ENCODE measurements at regions not wholly inside any gene's neighbourhood (a gene's known extent, or its start where the extent isn't known, plus 50 kb on each side); places are given as distances from the start of the nearest gene placed in this dataset.

DNA sequence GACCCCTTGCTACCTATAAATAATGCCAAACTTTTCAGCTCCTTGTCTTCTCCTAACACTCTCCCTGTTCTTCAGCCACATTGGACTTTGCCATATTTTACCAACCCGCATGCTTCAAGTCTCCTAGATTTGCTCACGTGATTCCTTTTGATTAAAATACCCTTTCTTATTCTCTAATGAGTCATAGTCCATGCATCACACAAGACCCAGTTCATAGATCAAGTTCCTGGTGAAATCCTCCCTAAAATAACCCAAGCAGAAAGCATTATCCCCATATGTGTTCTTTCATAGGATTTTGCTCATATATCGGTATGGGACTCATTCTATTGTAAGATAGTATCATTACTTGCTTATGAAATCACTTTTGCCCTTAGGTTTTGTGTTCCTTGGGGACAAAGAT lies 108.9 kb upstream of the STXBP5 start:
- DNase-seq: no peak

DNA sequence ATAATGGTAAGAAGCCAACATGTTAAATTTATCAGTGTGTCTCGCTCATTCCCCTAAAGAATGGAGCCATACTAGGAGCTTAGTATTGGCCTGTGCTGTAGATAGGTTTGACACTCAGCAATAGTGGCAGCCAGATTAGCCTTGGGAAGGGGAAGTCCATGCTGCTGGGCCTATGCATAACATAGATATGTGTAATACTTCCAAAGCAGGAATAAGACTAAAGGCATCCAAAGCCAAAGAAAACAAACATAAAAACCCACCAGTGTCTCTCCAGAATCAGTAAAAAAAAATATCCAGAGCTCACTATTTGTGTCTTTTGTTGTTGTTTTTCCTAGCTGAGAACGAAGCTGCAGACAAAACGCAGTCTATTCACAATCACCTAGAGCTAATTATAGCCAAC lies 104.2 kb upstream of the STXBP5 start:
- no peak for DNase-seq

DNA sequence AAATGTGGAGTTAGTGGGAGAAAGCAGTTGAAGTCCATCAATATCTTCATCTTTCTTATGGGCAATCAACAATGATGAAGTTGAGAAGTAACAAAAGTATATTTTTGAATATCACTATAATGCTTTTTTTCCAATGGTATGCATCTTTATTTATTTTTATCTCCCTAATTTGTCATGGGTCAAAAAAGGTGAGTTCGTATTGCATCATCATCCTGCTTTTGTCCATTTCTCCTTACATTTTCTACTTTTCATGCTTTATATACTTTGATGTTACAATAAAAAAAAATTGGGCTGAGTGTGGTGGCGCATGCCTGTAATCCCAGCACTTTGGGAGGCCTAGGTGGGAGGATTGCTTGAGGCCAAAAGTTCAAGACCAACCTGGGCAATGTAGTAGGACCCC lies 101.2 kb upstream of the STXBP5 start:
- DNase-seq: no peak

DNA sequence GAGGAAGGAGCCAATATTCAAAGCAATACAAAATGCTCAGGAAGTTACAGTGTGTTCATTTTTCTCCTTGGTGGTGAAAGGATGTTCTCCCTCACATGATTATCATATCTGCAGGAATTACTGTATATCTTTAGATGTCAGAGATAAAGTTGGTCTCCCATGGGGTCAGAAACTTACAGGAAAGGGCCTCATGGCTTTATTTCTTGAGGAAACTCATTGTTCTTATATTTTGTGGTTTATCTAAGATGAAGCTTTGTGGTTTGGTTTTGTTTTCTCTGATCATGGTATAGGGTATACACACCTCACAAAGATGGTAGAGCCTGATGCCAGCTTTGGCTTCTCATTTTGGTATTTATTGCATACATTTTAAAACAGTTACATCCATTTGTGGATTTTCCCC lies 100.5 kb upstream of the STXBP5 start:
- DNase-seq: no peak

DNA sequence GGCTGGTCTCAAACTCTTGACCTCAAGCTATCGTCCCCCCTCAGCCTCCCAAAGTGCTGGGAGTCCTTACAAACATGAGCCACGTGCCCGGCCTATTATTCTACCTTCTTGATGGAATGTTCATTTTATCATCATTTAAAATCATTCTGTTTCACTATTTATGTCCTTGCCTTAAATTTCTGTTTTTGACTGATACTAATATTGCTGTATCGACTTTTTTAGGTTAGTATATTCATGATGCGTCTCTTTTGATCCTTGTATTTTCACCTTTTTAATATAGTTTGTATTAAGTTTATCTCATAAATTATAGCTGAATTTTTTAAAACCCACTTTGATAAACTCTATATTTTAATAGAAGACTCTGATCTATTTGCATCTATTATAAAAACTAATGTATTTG lies 98.4 kb upstream of the STXBP5 start:
- DNase-seq: no peak

DNA sequence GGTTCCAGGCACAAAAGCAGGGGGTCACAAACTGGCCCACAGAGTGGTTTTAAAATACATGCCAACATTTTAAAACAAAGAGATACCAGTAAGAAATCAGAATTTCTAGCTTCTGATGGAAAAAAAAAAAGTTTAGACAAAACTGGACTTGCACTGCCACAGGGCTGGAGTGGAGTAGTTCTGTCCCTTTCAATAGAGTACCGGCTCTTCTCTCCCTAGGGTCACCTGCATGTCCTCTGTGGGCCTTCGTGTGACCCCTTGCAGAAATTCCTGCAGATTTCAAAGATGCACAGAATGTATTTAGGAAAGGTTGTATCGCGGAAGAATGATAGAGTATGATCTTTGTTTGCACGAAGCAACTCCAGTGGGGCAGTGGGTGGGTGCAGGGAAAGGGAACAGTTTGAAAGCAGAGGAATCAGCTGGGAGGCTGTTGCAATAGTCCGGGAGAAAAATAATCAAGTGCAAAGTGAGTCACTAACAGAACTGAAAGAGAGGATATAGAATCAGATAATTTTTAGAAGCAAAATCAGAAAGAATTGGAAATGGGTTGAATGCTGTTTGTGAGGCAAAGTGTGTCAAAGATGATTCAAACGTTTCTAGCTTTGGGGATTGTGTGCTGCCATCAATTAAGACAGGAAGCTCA lies 97.3 kb upstream of the STXBP5 start:
- DNase-seq: peak; percentile 73

DNA sequence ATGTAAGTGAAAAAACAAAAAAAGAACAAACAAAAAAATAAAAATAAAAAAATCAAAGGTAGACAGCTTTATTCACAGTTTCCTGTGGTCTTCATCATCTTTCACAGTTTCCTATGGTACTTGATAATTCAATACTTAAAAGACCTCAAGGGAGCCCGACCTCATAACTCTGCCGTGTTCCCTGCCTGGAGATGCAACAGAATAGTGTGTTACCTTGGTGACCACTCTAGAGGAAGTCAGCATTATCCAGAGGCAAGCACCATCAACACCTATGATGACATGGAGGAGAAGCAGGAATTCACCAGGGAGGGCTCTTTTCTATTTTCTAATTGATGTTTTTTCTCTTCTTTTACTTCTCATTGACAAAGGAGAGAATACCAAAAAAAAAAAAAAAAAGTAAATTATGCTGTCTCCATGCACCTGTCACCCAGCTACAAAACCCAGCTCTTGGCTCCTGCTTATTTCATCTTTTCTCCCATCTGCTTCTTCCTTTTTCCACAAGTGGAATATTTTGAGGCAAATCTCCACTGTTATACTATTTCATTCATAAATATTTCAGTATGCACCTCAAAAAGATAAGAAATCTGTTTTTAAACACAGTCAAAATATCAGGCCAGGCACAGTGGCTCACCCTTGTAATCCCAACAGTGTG lies 95.8 kb upstream of the STXBP5 start:
- no peak for DNase-seq

DNA sequence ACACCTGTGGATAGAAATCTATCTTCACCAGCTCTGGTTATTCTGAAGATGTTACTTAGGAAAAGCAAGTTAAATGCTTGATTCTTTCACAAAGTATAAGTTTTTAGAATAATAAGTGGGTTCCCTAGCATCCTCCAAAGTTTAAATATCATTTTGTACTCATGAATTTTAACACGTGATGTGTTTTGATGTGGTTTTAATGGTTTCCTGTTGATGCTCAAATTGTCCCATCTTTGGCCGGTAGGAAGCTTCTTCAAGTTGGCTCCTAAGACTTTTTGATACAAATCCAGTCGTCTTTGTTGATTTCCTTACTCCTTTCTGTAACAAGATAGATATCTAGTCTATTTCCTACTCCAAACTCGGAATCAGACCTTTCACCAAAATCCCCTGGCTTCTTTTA lies 94.5 kb upstream of the STXBP5 start:
- DNase-seq: no peak

DNA sequence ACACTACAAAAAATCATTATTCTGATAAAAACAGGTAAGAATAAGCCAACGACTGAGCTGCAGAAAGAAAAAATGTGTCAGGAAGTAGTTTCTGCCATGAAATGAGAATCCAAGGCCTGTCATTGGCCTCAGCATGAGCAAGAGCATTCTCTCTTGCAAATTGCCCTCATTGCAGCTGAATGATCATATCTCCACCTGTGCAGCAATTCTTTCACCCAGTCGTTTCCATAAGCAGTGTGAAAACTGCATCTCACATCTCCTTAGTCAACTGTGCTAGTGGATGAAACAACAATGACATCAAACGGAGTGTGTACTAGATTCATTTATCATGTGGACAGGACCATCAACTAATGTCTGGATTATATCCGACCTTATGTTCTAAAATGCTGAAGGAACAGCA lies 88.2 kb upstream of the STXBP5 start:
- DNase-seq: no peak

DNA sequence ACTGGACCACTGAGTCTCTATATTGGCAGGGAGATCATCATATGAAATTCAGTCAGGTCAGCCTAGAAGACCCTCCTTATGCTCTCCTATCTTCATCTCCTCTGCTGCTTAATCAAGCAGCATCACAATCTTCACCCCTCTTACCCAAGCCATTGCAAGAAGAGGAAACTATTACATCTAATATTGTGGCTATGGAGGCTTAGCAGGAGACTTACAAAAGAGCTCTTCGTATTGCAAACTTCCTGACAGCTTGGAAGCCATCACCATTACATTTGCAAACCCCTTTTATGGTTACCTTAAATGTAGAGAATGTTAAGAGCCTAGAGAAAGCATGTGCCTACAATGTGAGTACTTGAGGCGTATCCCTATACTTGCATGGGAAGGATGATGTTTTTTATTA lies 87.2 kb upstream of the STXBP5 start:
- no peak for DNase-seq

DNA sequence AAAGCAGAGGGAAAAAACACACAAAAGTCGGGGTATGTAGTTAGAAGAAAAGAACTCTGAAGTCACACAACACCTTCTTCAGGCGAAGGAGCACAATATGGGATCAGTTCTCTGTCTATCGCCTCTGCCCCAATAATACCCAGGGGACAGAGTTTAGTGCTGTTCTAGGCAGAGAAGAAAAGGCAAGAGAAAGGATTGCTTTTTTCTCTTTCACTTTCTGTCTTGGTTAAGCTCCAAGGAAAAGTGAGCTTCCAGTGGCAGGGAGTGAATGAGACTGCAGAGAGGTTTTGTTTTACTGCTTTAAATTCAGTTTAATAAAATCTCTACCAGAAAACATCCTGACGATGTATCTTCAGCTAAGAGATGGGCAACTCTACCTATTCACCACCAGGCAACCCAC lies 86.6 kb upstream of the STXBP5 start:
- peak; percentile 11 for DNase-seq

DNA sequence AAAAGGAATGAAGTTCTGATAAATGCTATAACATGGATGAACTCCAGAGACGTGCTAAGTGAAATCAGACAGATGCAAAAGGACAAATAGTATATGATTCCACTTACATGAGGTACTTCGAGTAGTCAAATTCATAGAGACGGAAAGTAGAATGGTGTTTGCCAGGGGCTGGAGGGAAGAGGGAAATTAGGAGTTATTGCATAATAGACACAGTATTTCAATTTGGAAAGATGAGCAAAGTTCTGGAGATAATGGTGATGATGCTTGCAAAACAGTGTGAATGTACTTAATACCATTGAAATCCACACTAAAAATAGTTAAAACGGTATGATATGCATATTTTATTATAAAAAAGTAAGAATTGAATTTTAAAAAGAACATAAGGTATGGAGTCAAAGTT lies 84.9 kb upstream of the STXBP5 start:
- no peak for DNase-seq

DNA sequence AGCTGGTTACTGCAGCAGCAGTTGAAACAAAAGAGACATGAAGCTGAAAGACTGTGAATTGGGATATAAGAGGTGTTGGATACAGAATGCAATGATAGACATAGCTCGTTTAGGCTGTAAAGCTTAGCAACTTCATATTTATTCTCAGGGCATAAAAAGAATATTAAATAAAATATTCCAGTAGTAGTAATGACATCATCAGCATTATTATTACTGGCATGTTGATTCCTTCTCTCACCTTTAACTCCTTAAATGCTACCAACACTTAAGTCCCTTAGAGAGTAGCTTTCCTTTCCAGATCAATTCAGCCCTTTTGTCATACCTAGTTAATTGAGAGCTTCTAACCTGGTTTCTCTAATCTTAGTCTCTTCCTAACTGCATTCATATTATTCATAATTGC lies 81.4 kb upstream of the STXBP5 start:
- DNase-seq: no peak

DNA sequence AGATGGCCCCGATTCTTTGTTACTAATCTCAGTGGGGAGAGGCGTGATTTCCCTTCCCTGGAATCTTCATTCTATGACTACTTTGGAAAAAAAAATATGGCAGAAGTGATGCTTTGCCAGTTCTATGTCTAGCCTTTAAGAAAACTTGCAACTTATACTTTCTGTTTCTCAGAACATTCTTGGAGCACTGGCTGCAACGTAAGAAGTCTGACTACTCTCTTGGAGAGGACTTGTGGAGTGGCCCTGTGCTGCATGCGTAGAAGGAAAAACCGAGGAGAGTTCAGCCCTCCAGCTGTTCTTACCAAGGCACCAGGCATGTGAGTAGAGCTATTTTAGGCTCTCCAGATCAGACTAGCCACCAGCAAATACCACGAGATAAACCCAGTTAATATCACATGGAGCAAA lies 77.6 kb upstream of the STXBP5 start:
- DNase-seq: no peak

DNA sequence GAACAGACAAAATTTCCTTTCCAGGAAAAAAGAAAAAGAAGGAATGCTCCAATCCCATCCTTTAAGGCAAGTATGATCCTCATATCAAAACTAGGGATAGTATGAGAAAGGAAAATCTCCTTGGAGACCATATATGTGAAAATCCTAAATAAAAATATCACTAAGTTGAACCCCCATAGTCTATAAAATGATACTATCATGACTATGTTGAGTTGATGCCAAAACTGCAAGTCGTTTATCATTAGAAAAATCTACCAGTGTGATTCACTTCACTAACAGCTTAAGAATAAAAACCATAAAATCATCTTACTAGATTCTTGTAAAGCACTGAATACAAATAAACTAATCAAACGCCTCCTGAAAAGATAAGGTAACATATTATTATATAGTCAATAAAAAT lies 76.6 kb upstream of the STXBP5 start:
- no peak for DNase-seq

DNA sequence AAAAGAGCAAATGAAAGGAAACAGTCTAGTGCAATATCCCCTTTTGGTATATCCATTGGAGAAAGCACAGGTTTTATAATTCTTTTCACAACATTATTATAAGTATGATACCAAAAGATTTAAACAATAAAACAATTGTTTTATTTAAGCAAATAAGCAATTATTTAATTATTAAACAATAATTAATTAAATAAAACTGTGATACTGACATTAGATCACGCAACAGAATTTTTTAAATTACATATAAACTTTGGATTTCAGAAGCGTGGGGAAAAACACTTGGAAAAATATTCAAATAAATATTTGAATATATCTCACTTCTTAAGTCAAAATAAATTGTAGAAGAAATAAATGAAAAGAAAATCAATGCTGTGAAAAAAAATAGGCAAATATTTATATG lies 76.2 kb upstream of the STXBP5 start:
- DNase-seq: no peak

DNA sequence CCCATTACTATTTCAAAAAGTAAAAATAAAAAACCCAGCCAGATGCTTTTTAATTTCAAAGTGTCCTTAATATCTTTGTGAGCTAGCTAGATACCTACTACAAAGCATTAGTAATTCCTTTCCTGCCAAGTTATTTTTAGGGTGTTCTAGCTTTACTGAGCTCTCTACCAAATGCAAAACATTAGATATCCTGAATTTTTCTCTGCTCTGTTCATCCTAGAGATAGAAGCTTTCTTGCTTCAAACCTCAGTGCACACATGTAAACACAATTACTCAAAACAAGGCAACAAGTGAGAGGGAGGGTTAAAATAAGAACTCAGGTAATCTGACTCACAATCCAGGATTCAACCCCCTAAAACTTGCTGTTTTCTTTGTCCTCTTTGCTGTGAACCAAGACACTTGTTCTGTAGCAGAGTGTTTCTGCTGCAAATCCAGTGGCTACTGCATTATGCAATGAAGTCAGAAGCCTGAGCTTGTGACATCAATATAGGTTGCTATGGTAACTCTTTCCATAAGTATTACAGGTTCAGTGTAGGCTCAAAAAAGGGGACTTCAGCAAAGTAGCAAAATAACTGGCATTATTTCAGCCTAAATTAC lies 72.6 kb upstream of the STXBP5 start:
- peak; percentile 65 for DNase-seq

DNA sequence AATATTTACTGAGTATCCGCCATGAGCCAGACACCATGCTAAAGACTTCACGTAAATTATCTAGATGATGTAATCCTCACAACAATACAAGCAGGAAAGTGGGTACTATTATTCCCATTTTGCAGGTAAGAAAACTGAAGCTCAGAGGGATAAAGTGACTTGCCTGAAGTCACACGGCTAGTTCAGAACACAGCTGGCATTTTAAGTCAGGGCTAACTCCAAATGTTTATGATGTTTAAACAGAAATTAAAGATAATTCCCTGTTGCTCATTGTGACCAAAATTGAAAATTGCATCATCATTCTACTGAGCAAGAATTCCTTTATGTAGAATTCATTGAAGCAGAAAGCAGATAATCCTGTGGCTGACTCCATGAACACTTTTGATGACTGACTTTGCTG lies 71.3 kb upstream of the STXBP5 start:
- DNase-seq: no peak

DNA sequence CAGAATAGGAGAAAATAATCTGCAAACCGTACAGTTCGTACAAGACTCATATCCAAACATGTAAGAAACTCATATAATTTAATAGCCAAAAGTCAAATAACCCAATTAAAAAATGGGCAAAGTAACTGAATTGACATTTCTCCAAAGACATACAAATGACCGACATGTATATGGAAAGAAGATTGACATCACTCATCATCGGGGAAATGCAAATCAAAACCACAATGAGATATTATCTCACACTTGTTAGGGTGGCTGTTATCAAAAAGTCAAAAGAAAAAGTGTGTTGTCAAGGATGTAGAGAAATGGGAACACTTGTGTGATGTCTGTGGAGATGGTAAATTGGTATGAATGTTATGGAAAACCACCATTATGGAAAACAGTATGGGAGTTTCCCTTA lies 70.5 kb upstream of the STXBP5 start:
- no peak for DNase-seq

DNA sequence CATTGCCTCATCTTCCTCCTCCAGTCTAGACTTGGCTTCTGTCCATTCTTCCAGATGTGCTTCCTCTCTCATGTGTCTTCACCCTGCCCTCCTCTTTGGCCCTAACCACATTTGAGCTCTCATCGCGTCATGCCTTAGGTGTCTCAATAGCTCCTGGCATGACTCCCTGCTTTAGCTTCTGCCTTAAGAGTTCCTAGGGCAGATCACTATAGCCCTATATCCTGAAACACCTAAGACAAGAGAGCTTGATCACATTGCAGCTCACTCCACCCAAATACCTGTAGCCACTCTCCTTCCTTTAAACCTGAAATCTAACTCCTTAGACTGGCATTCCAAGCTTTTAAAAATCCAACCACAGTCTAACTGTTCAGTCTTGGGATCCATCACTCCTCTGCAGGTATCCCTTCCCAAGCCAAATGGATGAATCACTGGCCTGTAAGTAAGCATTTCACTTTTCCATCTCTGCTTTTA lies 69.0 kb upstream of the STXBP5 start:
- peak; percentile 48 for DNase-seq

DNA sequence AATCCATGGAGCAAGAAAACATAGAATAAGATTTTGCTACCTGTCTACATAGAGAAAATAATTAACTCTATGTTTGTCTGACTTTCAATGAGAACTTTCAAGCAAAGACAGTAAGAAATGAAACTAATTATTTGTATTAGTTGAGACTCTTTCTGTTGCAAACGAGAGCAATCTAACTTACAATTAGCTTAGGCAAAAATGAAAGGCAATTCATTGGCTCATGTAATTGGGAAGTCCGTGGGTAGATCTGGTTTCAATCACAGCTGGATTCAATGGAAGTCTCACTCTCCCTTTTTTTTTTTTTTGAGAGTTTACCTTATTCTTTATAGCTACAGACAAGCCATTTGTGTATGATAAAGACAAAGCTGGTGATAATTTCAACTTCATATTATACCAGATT lies 68.2 kb upstream of the STXBP5 start:
- no peak for DNase-seq

DNA sequence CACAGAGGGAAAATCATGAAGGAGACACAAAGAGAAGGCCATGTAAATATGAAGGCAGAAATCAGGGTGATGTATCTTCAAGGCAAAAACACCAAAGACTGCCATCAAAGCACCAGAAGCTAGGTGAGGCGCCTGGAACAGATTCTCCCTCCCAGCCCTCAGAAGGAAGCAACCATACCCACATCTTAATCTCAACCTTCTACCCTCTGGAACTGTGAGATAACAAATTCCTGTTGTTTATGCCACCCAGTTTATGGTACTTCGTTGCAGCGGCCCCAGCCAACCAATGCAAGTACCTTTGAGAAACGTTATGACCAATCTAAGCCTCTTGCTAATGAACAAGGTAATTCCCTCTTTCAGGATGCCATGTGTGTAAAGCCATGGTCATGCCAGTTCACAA lies 66.2 kb upstream of the STXBP5 start:
- no peak for DNase-seq

DNA sequence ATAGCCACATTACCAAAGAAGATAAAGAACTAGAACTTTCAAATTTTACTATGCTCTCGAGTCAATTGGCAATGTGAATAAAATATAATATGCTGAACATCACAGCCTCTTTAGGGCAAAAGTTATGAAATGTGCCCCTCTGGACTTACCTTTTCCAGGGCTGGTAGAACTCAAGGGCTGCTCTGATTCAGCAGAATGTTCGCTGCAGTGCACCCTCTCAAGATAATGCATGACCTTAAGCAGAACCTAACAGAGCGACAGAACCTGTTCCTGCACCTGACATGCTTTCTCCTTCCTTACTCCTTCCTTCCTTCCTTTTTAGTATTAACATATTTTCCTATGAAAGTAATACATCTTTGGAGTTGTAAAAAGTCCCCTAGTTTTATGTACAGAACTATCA lies 65.4 kb upstream of the STXBP5 start:
- DNase-seq: no peak

DNA sequence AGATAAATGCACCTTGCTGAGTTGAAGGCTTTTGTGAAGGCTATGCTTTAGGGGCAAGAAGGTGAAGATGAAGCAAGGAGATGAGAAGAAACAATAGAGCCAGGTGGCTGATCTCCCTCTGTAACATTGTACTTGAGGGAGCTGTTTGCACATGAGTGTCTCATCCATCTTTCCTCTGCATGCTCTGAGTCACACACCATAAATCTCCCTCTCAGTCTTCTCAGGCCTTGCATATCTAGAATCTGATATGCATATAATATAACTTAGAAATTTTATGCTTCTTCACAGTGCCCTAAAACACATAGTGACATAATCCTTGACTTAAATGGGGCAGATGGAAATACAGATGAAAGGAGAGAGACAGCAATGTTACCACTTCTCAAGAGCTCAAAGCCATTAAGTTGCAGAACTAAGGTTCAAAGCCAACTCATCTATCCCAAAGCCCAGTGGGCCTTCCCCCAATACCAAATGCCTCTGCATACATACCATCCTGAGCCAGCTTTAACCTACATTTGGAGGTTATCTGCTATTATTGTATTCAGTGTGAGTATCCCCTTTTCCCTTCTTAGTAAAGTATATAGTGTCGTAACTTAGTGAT lies 62.4 kb upstream of the STXBP5 start:
- DNase-seq: no peak

All from inflammatory macrophage treated with lipopolysaccharide for 4 hours (primary cell).